HG03520 (cell line): ENCODE measurements at regions not wholly inside any gene's neighbourhood (a gene's known extent, or its start where the extent isn't known, plus 50 kb on each side); places are given as distances from the start of the nearest gene placed in this dataset.
A peak's percentile ranks its signal among the peaks of the same experiment; 100 is the strongest.
"Not testable (repeated sequence)": the region's sequence is repeated elsewhere in the genome, so short reads cannot be mapped to it uniquely, and the experiment has no call there.

Experiments used
- ATAC-seq: cut with Tn5 transposase; IDR thresholded peaks from one replicate; pipeline ENCODE4 v1.9.1; 2021; ENCODE audit warnings: mild to moderate bottlenecking, moderate library complexity; ENCODE audit not compliant: unreplicated experiment

DNA sequence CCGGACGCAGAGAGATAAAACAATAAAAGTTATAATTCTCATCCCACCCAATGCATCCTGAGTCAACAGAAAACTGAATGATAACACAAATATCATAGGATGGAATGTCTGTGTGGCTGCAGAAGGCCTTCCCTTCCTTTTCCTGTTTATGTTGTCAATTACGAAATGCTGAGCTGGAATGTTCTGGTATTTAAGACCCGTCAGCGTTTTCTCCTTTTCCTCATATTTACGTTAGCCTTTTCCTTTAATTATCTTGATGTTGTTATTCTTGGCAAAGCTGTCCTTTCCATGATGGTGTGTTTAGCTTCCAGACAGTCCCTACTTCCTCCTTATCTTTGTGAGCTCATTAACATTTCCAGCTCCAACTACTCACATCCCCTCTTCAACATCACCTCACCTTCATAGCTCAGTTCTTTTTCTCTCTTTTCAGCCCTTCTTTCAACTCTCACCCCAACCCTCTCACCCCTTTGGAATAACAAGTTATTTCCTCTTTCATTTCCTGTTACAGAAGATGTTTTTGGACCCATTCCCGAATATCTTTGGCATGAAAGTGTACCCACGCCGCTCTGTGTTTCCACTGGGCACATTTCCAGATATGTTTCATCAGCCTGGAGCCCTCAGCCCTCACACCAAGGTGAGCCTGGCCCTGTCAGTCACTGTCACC lies 221.6 kb downstream of the NR2F1-AS1 start:
- ATAC-seq = no peak

DNA sequence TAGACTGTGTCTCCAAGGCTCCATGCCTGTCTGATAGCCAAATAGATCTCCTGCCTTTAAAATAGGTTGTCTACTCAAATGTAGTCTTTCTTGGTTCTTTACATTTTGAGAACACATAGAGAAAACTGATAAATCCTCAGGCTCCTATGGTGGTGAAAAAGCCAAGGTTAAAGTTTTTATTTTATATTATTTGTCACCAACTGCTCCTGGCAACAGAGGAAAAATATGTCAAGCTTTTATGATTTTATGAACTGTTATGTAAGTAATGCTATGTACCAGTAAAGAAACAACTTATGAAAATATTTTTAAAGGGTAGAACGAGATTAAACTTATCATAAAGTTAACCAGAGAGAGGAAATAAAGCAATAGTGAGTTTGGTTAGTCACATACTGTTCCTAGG lies 222.8 kb downstream of the NR2F1-AS1 start:
- ATAC-seq = no peak

DNA sequence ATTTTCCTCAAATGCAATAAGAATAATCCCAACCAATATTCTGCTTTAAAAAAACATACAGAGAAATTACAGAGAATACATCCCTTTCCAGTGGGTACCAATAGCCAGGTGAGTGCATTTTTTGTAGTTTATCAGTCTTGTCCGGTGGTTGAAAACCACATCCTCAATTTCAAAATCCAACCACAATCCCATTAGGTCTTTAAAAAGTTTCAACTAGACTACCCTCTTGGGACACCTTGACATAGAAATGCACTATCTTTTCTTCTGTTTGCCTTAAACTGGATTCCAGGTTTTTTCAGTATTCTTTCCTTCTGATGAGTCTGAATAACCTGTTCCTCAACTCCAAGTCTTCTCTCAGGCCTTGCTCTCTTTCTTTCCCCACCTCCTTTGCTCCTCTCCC lies 223.3 kb downstream of the NR2F1-AS1 start:
- no peak for ATAC-seq

DNA sequence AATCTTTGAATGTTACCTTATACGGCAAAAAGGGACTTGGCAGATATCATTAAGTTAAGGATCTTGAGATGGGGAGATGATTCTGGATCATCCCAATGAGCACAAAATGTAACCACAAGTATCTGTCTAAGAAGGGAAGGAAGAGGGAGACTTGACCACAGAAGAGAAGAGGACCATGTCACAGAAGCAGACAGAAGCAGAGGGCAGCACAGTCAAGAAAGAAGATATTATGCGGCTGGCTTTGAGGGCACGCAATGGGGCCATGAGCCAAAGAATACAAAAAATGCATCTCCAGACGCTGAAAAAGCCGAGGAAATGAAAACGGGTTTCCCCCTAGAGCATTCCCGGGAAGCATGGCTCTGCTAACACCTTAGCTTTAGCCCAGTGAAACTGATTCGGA lies 225.3 kb downstream of the NR2F1-AS1 start:
- ATAC-seq = no peak

DNA sequence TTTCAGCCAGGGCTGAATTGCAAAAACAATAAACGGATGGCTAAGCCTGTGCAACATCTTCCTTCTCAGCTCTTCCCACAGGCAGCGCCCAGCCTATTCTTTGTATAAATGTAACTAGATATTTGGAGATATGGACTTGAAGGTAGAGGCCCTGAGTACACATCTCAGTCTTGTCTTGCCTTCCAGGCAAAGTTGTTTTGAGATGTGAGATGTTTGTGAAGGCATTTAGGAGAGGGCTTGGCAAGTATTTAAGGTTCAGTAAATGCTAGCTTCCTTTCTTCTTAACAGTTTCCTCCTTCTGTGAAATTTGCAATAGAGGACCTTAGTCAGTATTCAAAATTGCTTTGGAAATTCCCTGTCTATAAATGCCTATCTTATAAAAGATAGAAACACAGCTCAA lies 228.8 kb downstream of the NR2F1-AS1 start:
- ATAC-seq = no peak

DNA sequence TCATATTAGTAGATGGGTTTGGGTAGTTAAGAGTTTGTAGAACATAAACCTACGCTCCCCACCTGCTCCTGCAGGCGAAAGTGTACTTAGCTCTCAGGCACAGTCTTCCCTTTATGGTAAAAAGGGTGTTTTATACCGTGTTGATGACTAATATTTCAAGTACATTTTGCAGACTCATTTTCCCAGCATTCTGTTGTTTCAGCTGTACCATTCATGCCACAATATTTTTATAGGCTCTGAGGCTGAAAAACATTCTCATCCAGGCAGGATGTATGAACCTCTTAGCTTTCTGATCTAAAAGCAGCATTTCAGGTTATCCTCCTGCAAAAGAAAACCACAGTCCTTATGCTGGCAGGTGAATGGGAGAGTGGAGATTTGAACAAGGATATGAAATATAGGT lies 231.4 kb downstream of the NR2F1-AS1 start:
- no peak for ATAC-seq

DNA sequence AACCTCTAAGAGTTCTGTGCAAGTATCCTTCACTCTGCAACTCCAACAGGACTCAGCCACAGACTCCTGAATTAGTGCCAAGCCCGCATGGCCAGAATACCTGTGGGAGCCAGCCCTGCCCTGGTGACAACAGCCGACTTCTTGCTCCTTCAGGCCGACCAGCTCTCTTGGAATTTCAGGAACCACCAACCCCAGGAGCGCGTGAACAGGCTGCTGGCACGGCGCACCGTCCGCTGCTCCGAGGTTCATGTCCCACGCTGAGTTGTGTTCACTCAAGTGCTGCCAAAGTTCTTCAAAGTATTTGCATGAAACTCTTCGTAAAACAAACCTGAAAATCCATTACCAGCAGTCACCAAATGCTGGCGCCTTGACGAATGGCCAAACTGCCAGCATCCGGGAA lies 232.8 kb downstream of the NR2F1-AS1 start:
- no peak for ATAC-seq

DNA sequence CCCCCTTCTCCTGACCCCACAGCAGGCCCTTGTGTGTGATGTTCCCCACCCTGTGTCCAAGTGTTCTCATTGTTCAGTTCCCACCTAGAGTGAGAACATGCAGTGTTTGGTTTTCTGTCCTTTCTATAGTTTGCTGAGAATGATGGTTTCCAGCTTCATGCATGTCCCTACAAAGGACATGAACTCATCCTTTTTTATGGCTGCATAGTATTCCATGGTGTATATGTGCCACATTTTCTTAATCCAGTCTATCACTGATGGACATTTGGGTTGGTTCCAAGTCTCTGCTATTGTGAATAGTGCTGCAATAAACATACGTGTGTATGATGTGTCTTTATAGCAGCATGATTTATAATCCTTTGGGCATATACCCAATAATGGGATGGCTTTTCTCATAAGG lies 234.2 kb downstream of the NR2F1-AS1 start:
- ATAC-seq = not testable (repeated sequence)

DNA sequence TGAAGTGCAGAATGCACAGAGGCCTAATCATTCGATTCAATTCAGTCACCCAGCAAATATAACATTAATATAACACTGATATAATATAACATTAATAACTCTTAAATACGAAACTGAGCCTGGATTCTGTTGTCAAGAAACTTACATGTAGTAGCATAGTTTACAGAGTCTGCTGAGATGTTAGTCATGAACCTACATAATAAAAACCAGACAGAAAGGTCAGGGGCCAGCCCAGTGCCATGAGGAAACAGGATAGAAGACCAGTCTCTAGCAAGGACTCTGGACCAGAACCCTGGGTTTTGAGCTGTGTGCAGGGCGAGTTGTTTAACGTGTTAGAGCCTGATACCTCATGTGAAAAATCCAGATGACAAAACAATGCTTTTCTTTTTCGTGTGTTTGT lies 234.7 kb downstream of the NR2F1-AS1 start:
- ATAC-seq = no peak

DNA sequence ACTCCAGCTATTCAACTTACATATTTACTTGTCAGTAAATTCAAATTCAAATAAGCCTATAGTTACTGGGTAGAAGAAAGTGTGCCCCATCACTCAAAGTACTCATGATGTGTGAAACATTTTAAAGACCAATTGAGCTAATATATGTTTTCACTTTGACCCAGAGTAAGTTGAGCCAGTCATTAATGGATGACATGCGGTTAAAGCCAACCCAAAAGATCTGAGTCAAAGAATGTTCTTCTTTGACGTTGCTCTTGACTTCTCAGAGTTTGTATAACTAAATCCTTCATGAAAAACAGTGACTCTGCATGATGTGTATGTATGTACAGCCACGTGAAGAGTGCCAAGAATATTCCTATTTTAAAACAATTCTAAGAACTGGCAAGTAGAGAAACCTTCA lies 237.4 kb downstream of the NR2F1-AS1 start:
- peak; percentile 61 for ATAC-seq

DNA sequence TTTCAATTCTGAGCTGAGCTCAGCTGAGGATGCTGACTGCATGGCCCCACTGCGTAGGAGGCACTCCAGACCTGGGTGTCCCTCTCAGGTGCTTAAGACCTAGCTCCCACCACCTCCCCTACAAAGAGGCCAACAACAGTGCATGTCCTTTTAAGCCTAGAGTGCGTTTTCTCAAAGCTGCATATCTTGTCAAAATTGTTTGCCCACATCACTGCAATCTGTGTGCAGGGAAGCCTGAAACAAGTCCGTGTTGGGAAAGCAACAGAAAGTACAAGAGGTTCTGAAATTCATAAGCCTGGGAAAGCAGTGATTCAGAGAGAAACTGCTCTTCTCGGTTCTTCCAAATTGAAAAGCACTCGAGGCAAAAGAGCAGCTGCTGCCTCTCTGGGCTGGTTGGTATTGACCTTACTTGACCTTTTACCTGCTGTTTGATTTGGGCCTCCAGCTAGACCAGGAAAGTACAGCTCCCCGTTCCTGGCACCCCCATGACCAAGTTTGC lies 238.4 kb downstream of the NR2F1-AS1 start:
- ATAC-seq = peak; percentile 64

DNA sequence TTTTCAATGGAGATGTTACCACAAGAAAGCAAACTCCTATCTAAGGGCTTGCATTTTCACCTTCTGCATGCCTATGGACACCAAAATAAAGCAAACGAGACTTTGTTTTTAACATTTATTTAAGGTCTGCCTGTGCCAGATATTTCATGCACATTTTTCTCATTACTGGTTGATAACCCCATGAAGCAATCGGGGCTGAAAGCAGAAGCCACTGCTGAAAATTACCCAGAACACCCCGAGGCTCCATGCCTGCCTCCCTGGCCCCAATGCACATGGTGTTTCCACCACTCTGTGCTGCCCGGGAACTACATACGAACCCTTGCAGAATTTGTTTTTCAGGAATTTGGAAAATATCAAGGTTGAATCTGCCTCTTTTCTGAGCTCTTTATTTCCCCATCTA lies 240.1 kb downstream of the NR2F1-AS1 start:
- ATAC-seq = no peak

DNA sequence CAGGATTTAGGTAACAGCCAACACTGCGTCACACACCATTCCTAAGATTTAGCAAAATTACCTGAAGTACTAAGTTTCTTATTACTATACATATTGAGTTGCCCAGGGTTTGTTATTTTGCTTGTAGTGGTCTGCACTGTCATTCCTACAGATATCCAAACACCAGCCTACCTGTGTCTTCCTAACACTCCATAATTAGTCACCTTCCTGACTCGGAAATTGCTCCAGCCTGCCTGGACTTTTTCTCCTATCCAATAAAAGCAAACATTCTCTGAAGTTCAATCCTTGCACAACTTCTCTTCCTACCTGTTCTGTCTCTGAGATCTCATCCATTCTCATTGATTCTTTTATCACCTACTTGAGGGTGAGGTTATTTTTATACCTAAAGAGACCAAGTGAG lies 243.9 kb downstream of the NR2F1-AS1 start:
- ATAC-seq = no peak

DNA sequence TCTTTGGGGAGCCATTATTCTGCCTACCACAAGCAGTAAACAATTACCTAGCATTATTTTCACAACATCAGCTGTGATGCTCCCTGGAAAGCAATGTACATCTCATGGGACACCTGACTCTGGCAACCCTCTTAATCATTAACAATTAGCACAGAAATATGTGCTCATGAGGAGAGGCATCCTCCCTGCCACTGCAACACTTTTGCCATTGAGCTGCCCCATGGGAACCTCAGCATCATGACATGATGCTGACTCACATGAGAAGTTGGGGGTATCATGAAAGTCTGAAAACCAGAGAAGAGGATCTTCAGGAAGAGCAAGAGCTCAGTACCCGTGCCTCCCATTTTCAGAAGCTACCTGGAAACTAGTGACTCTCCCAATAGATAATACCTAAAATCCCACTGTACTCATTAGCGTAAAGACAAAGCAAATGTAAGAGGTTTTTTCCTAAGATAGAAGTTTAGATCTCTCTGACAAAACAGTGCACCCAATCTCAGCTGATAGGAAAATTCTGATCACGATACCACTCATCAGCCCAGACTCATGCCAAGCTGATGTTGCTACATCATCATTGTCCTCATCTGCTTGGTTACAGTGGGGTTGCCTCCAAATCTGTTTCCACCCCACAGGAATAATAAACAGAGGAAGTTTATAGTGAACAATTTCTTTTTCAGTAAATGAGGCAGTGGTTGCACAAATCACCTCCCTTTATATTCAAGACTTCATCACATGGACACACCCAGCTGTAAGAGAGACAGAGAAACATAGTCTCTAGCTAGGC lies 244.5 kb downstream of the NR2F1-AS1 start:
- no peak for ATAC-seq

DNA sequence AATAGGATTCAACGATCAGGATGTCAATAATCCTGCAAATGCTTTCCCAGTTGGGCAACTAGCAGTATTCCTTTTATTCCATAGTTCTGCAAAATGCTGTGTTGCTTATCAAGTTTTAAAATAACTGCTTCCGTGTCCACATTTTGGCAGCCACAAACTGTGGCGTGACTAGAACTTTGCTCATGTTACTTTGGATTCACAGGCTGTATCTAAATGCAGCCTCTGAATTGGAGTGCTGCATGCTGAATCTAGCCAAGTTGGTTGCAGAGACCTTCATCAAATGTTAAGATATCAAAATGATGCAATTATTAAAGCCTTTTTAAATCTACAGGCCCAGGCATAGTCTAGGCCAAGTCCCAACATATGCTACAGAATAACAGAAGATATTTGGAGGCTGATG lies 249.2 kb downstream of the NR2F1-AS1 start:
- ATAC-seq = no peak

DNA sequence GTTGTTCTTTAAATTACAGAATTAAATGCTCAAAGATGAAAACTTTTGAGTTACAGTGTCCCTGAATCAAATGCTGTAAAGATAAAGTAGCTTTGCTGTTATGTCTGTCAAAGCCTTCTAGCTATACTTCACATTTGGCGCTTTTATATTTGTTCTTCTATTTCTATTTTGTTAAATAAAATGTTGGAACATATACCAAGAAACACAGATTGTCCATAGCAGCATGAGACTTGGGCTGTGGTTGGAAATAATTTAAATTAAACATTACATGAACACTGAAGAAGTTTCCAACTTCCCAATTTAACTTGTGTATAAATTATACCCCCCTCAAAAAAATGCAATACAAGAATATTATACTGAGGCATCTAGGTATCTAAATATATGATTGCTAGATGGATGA lies 249.8 kb downstream of the NR2F1-AS1 start:
- no peak for ATAC-seq

DNA sequence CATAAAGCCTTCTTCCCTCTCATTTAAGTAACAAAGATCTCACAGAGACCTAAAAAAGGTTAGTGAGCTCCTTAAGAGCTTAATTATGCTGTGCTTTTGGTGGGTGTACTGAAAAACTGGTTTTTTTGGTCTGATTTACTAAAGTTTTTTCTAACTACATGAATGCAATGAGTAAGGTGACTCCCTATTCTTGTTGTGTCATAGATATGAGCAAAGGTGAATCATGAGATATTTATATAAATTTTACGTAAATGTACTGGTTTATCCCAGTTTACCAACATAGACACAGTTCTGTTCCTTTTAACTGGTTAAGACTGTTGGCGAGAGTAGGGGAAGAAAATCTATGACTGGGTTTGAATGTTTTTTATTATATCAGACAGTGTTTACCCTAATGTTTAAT lies 250.5 kb downstream of the NR2F1-AS1 start:
- no peak for ATAC-seq

DNA sequence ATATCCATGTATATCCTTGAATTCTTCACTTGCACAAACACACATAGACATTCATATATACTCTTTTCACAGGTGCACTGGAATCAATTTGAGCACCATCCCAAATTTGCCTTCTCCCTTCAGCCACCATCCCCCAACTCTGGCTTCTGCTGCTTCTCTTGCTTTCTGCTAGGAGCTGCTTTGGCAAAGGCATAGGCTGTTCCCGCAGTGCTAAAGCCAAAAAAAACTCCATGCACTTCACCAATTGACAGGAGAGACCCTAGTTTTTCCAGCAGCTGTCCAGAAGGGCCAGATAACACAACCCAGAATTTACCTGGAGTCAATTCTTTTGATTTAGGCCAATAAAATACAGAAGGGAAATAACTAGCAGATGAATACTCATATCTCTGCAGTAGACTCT lies 251.3 kb downstream of the NR2F1-AS1 start:
- ATAC-seq = no peak

DNA sequence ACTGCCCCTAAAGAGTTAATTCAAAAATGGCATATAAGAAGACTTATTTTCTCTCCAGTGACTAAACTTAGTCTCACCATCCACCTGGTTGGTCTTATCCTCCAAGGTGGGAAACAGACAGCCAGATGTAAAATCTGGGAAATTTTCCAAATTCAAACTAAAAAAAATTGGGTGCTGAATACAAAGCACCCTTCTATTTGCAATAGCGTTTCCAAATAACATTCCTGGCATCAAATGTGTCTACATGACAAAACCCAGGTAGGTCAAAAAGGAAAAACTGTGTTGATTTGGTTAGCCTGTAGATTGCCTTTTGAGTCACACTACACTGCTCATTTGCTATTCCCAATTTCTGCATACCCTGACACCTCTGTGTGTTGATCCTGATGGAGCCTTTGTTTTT lies 252.2 kb downstream of the NR2F1-AS1 start:
- ATAC-seq = no peak

DNA sequence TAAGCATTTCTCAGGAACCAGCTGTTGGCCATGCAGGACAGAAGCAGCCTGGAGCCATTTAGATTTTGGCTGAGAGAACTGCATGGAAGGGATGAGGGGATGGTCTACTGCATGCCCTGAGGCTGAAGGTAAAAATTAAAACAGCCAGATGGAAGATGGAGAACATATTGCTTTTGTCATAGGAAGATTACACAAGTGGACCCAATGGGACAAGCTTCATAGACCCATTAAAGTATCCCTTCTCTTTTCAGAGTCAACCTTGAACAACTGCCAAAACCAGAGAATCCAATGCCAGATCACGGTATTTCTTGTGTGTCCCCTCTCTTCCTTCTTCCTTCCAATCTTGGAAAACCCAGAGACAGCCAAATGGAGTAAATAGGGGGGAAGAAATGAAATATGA lies 253.4 kb downstream of the NR2F1-AS1 start:
- no peak for ATAC-seq

DNA sequence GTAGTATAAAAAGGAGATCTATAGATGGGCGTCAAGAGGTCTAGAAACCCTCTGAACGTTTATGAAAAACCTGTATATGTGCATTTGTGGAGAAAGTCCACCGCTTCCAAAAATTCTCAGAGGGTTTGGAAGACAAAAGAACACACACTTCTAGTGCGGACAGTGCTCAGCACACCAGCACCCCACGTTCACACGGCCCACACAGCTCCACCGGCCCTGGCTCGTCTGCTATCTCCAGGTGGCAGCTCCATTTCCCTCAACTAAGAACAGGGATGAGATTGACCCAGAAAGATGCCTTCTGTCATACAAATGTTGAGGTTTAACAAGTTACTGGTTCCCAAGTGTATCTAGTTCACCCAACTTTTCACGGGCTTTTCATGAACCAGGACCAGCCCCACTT lies 255.1 kb downstream of the NR2F1-AS1 start:
- no peak for ATAC-seq
